ENCODE measurements at regions not wholly inside any gene's neighbourhood (a gene's known extent, or its start where the extent isn't known, plus 50 kb on each side); places are given as distances from the start of the nearest gene placed in this dataset.

- no peak for TF ChIP-seq POLR2A (IDR thresholded peaks at IDR 0.05; ENCODE audit: low read depth, low read length)
- TF ChIP-seq JUN (IDR thresholded peaks at IDR 0.05; ENCODE audit: borderline replicate concordance, insufficient read depth, insufficient read length, low read depth): no peak
These were observed 54.2 kb upstream of the CDR2 start for GRCh38 chr16:22428654-22429053.

Measured in endothelial cell of umbilical vein (primary cell).